ENCODE measurements at regions not wholly inside any gene's neighbourhood (a gene's known extent, or its start where the extent isn't known, plus 50 kb on each side); places are given as distances from the start of the nearest gene placed in this dataset.

- DNase-seq (ENCODE audit: low read depth) = no peak
Measured at GRCh38 chr3:139281522-139282196, 62.2 kb upstream of the MRPS22 start.

- no peak for DNase-seq (ENCODE audit: low read depth)
Measured at GRCh38 chr3:139283301-139283700, 60.5 kb upstream of the MRPS22 start.

GRCh38 chr3:139284221-139284620, 59.6 kb upstream of the MRPS22 start:
- no peak for DNase-seq (ENCODE audit: low read depth)

GRCh38 chr3:139285691-139286090, 58.1 kb upstream of the MRPS22 start:
- no peak for DNase-seq (ENCODE audit: low read depth)

- no peak for DNase-seq (ENCODE audit: low read depth)
Measured at GRCh38 chr3:139286241-139286640, 57.6 kb upstream of the MRPS22 start.

- no peak for DNase-seq (ENCODE audit: low read depth)
Measured at GRCh38 chr3:139286825-139287224, 57.0 kb upstream of the MRPS22 start.

- DNase-seq (ENCODE audit: low read depth) = no peak
Measured at GRCh38 chr3:139287557-139287956, 56.3 kb upstream of the MRPS22 start.

GRCh38 chr3:139288266-139288821, 55.5 kb upstream of the MRPS22 start:
- DNase-seq (ENCODE audit: low read depth) = no peak

GRCh38 chr3:139289860-139290524, 53.8 kb upstream of the MRPS22 start:
- no peak for DNase-seq (ENCODE audit: low read depth)

GRCh38 chr3:139291276-139292051, 52.4 kb upstream of the MRPS22 start:
- DNase-seq (ENCODE audit: low read depth) = no peak

GRCh38 chr3:139292192-139292591, 51.6 kb upstream of the MRPS22 start:
- DNase-seq (ENCODE audit: low read depth) = no peak

- DNase-seq (ENCODE audit: low read depth) = no peak
Measured at GRCh38 chr3:139292711-139293664, 50.8 kb upstream of the MRPS22 start.

GRCh38 chr3:139293665-139294023, 50.2 kb upstream of the MRPS22 start:
- DNase-seq (ENCODE audit: low read depth) = no peak

All from T follicular helper cell (primary cell).